CD4-positive, alpha-beta T cell (primary cell): ENCODE measurements at regions not wholly inside any gene's neighbourhood (a gene's known extent, or its start where the extent isn't known, plus 50 kb on each side); places are given as distances from the start of the nearest gene placed in this dataset.

Source experiments
- ATAC-seq: fragments of 200-7000 bp; cut with Tn5 transposase; one replicate; pipeline ENCODE4 v1.10.0; 2022; ENCODE audit warnings: mild to moderate bottlenecking; ENCODE audit not compliant: poor library complexity
- CTCF ChIA-PET: fragments of 350-600 bp; sonication (Branson Sonifier 250); formaldehyde crosslinking; loops from one replicate; lab custom pipeline; 2021; ENCODE audit warnings: antibody characterized with exemption, inconsistent platforms; lab: Charles Lee
- POLR2A ChIA-PET: fragments of 350-600 bp; sonication (Branson Sonifier 250); formaldehyde crosslinking; loops from one replicate; lab custom pipeline; 2021; ENCODE audit warnings: antibody characterized with exemption, inconsistent platforms; lab: Charles Lee
- DNase-seq, 14 experiments: peaks; one replicate each; pipeline ENCODE4 v3.0.0-alpha.2; 2013 to 2020; ENCODE audit warnings: mixed read lengths in 2 of 14
- H3K27ac ChIP-seq, 2 donors: one replicate each; pipeline versions ENCODE4 v1.5.1 to v1.7.0; 2013; ENCODE audit warnings: low read length in 2 of 2, low read depth in 1 of 2, mild to moderate bottlenecking in 1 of 2
- H3K27me3 ChIP-seq, 2 experiments: 1 replicate in 1 of 2; 2 replicates in 1 of 2; pipeline versions ENCODE4 v1.6.1 to v1.7.0; 2013; ENCODE audit warnings: low read length in 2 of 2, control low read depth in 1 of 2, mild to moderate bottlenecking in 1 of 2, moderate library complexity in 1 of 2; ENCODE audit not compliant: insufficient read depth in 2 of 2, control insufficient read depth in 1 of 2
- H3K36me3 ChIP-seq: one replicate; pipeline ENCODE4 v1.6.1; 2013; ENCODE audit warnings: low read length, control low read depth; ENCODE audit not compliant: insufficient read depth
- H3K4me1 ChIP-seq: one replicate; pipeline ENCODE4 v1.6.1; 2013; ENCODE audit warnings: low read length, control low read depth; ENCODE audit not compliant: insufficient read depth
- H3K4me3 ChIP-seq: one replicate; pipeline ENCODE4 v1.5.1; 2013; ENCODE audit warnings: mild to moderate bottlenecking, low read length, moderate library complexity
- H3K9me3 ChIP-seq, 2 experiments: 1 replicate in 1 of 2; 2 replicates in 1 of 2; pipeline versions ENCODE4 v1.6.1 to v1.7.0; 2013; ENCODE audit warnings: low read length in 2 of 2, mild to moderate bottlenecking in 2 of 2, control low read depth in 1 of 2, moderate library complexity in 1 of 2; ENCODE audit not compliant: control insufficient read depth in 1 of 2, insufficient read depth in 1 of 2
- H3K27ac Mint-ChIP-seq: one replicate; pipeline ENCODE4 v1.8.0; 2020; ENCODE audit warnings: mixed read lengths
- H3K27me3 Mint-ChIP-seq: one replicate; pipeline ENCODE4 v1.8.0; 2021; ENCODE audit warnings: mixed read lengths
- H3K36me3 Mint-ChIP-seq: one replicate; pipeline ENCODE4 v1.8.0; 2021; ENCODE audit warnings: low read depth, mixed read lengths
- H3K4me1 Mint-ChIP-seq: one replicate; pipeline ENCODE4 v1.8.0; 2021; ENCODE audit warnings: low read depth, mixed read lengths
- H3K4me3 Mint-ChIP-seq: one replicate; pipeline ENCODE4 v1.8.0; 2020; ENCODE audit warnings: mild to moderate bottlenecking, mixed read lengths
- H3K9me3 Mint-ChIP-seq: one replicate; pipeline ENCODE4 v1.8.0; 2020; ENCODE audit warnings: mixed read lengths
- intact Hi-C, 2 experiments: fragments of 100-400 bp; cut with DNase I in 1 of 2; cut with micrococcal nuclease in 1 of 2; formaldehyde crosslinking; loops; one replicate each; pipeline versions ENCODE4 v1.15.1 to v1.9.0; 2023 to 2025; cut with DNase I, micrococcal nuclease
- TF ChIP-seq, protein P1 (sequence below): fragments of 200-600 bp; IDR thresholded peaks from one replicate; pipeline ENCODE4 v1.8.0; 2022; ENCODE audit warnings: antibody characterized with exemption, mild to moderate bottlenecking

DNA sequence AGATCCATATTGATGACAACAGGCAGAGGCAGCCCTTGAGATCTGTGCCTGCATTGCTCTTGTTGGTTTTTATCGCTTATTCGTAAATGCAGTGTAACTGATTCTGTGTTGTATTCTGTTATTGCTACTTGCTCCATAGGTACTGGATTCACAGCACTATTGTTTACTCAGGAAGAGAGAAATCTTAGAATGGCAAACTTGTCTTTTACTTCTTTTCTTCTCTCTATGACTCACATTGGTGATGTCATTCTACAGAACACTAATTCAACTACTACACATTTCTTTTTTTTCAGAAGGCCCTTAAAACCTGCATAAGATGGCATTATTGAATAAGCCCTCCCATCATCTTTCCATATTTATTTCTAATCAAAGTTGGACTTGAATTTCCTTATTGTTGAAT is 201.0 kb upstream of the GBE1 start:
- Histone ChIP-seq H3K36me3 (no peaks in the 10 kb centered on the region), H3K27me3 (no peaks in the 10 kb centered on the region), H3K27ac (no peak overlapping the region), H3K4me1 (no peaks in the 10 kb centered on the region), H3K4me3 (no peak overlapping the region), H3K9me3 (no peaks in the 10 kb centered on the region)
- Mint-ChIP-seq H3K27me3 (no peaks in the 10 kb centered on the region), H3K27ac (no peak overlapping the region), H3K4me3 (no peak overlapping the region), H3K9me3 (no peaks in the 10 kb centered on the region), H3K4me1 (no peaks in the 10 kb centered on the region), H3K36me3 (no peaks in the 10 kb centered on the region)
- no peak for DNase-seq
- POLR2A ChIA-PET = no interaction called here
- no peak for ATAC-seq
- TF ChIP-seq, protein P1, sequence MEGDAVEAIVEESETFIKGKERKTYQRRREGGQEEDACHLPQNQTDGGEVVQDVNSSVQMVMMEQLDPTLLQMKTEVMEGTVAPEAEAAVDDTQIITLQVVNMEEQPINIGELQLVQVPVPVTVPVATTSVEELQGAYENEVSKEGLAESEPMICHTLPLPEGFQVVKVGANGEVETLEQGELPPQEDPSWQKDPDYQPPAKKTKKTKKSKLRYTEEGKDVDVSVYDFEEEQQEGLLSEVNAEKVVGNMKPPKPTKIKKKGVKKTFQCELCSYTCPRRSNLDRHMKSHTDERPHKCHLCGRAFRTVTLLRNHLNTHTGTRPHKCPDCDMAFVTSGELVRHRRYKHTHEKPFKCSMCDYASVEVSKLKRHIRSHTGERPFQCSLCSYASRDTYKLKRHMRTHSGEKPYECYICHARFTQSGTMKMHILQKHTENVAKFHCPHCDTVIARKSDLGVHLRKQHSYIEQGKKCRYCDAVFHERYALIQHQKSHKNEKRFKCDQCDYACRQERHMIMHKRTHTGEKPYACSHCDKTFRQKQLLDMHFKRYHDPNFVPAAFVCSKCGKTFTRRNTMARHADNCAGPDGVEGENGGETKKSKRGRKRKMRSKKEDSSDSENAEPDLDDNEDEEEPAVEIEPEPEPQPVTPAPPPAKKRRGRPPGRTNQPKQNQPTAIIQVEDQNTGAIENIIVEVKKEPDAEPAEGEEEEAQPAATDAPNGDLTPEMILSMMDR = no peak
- intact Hi-C loops = no loop called here
- CTCF ChIA-PET = no interaction called here

DNA sequence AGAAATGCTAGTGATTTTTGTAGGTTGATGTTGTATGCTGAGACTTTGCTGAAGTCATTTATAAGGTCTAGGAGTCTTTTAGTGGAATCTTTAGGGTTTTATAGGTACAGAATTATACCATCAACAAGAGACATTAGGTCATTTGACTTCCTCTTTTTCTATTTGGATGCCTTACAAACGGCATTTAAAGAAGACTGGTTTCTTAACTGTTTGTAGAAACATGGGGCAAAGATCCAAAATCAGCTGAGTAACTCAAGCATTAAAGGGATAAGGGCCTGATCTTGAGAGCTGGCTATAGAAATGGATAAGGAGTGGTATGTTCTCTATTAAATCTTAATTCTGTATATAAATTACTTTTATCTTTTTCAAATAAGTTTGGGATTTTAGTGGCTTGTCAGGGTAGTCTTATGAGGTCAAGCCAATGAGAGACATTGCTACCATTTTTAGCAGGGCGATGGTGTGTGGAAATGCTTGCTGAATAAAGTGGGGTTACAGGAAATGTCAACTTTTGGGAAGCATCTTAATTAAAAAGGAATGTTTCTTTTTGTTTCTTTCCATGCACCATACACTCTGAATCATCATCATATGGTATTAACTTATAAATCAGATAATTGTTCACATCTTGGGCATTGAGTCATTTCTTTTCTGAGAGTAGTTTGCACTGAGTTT is 197.7 kb upstream of the GBE1 start:
- no peak for DNase-seq
- CTCF ChIA-PET = no interaction called here

DNA sequence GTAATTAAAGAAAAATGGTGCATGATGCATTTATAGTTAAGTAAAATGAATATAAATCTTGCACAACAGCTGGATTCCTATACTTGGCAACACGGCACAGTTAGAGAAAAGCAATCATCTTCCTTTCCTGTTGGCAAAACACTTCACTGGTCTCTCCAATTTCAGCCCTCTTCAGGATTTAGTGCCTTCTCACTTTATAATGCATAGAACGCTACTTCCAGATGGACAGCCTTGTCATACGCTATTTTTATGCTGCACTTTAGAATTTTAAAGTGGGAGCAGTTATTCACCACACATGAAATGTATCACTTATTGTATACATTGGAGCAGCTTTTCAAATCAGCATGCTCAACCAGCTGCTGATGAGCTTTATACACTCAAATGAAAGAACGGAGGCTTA is 194.4 kb upstream of the GBE1 start:
- DNase-seq (no peak), ATAC-seq (no peak)
- TF ChIP-seq, protein P1 = no peak
- no peaks in the 10 kb centered on the region for H3K36me3 Mint-ChIP-seq
- no peak overlapping the region for H3K4me3 Mint-ChIP-seq
- no peaks in the 10 kb centered on the region for H3K4me1 ChIP-seq
- H3K9me3 Mint-ChIP-seq = no peaks in the 10 kb centered on the region
- no peaks in the 10 kb centered on the region for H3K27me3 ChIP-seq
- H3K27me3 Mint-ChIP-seq = no peaks in the 10 kb centered on the region
- H3K36me3 ChIP-seq = no peaks in the 10 kb centered on the region
- H3K4me3 ChIP-seq = no peak overlapping the region
- H3K27ac Mint-ChIP-seq = no peak overlapping the region
- intact Hi-C loops = no loop called here
- no peaks in the 10 kb centered on the region for H3K4me1 Mint-ChIP-seq
- ChIA-PET CTCF (no interaction called here), POLR2A (no interaction called here)
- no peaks in the 10 kb centered on the region for H3K9me3 ChIP-seq
- H3K27ac ChIP-seq = no peak overlapping the region

More for the DNA sequence above, 197.7 kb upstream of the GBE1 start:
- Histone ChIP-seq H3K4me1 (no peaks in the 10 kb centered on the region), H3K9me3 (no peaks in the 10 kb centered on the region), H3K36me3 (no peaks in the 10 kb centered on the region), H3K27me3 (no peaks in the 10 kb centered on the region), H3K4me3 (no peak overlapping the region), H3K27ac (no peak overlapping the region)
- ATAC-seq = no peak
- TF ChIP-seq, protein P1 = no peak
- no peaks in the 10 kb centered on the region for H3K4me1 Mint-ChIP-seq
- H3K27me3 Mint-ChIP-seq = no peaks in the 10 kb centered on the region
- no peaks in the 10 kb centered on the region for H3K9me3 Mint-ChIP-seq
- H3K27ac Mint-ChIP-seq = no peak overlapping the region
- POLR2A ChIA-PET = no interaction called here
- H3K36me3 Mint-ChIP-seq = no peaks in the 10 kb centered on the region
- no peak overlapping the region for H3K4me3 Mint-ChIP-seq
- intact Hi-C loops = no loop called here
